Superior temporal gyrus (tissue), 1 donor: ENCODE measurements at regions not wholly inside any gene's neighbourhood (a gene's known extent, or its start where the extent isn't known, plus 50 kb on each side); places are given as distances from the start of the nearest gene placed in this dataset.
"Not testable (repeated sequence)": the region's sequence is repeated elsewhere in the genome, so short reads cannot be mapped to it uniquely, and the experiment has no call there.

Source experiments
- DNase-seq: peaks from one replicate; pipeline ENCODE4 v3.0.0-alpha.2; 2016; ENCODE audit errors: extremely low spot score

DNA sequence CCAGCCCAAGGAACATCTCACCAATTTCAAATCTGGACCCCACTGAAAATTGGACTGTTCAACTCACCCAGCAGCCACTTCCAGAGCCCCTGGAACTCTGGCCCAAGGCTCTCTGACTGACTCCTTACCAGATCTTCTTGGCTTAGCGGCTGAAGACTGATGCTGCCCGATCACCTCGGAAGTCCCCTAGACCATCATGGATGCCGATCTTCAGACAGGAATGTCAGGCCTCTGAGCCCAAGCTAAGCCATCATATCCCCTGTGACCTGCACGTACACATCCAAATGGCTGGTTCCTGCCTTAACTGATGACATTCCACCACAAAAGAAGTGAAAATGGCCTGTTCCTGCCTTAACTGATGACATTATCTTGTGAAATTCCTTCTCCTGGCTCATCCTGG is 56.0 kb upstream of the RBM19 start:
- not testable (repeated sequence) for DNase-seq

DNA sequence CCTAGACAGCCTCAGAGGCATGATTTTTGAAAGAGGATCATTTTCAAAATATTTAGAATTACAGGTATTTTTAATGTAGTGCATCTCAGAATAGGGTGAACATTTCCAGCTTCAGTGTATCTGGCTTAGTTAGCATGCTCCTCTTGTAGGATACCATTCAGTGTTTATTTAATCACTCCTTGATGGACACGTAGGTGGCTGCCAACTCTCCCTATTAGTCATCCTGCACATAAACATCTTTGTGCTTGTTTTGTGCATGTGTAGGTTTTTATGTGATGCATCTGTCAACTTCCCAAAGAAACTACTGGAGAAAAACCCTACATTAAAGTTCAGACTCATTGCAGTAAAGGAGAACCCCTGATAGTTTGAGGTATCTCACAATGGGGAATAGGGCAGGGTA is 52.5 kb upstream of the RBM19 start:
- no peak for DNase-seq
